ENCODE measurements at regions not wholly inside any gene's neighbourhood (a gene's known extent, or its start where the extent isn't known, plus 50 kb on each side); places are given as distances from the start of the nearest gene placed in this dataset.
A peak's percentile ranks its signal among the peaks of the same experiment; 100 is the strongest.
"Not testable (repeated sequence)": the region's sequence is repeated elsewhere in the genome, so short reads cannot be mapped to it uniquely, and the experiment has no call there.

DNA sequence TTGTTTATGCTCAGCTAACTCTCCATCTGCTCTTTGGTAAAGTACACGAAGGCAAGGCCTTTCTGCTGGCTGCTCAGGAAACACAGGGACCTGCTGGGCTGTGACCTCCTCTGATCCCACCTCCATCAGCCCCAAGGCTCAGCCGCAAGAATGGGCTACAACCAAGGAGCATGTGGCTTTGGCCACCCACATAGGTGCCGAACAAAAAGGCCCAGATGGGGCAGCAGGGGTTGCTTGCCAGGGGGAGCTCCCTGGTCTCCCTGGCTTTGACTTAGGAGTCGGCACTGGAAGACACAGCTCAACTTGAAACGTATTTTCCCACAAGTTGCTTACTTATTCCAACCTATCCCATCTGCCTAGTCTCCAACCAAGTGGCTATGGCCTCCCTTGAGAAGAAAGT, 461.1 kb downstream of the ICE1 start:
- DNase-seq (ENCODE audit: low read depth), result no peak

DNA sequence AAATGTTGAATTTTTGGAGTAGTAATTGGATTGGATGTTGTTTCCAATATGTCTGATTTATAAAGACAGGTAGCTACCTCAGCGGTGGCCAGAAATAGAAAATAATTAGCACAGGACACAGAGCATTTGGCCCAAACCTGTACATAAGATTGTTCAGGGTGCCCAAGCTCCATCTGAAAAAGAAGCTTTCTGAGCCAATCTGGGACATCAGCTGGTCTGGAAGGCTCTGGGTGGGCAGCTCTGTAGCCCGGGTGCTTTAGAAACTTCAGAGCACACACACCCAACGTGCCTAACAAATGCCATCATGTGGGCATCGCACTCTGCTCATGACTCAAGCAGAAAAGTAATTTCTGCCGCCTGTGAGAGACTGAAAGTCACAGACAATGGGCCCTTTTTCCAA, 460.7 kb downstream of the ICE1 start:
- no peak for DNase-seq (ENCODE audit: low read depth)

DNA sequence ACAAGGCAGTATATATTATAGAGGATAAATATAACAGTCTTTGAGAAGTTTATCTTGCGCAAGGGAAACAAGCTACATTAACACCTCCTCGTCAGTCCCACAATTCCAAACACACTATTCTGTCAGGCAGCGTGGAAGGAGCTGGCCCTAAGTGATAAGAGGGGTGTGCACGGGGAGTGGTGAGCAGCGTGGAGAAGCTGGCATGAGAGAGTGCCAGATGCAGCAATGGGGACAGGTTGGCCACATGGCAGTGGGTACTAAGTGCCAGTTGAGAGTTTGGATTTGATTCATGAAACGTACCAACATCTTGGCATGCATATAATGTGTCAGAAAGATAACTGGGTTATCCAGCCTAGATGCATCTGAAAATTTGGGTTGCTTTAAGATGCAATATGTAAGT, 460.2 kb downstream of the ICE1 start:
- DNase-seq (ENCODE audit: low read depth), result no peak

DNA sequence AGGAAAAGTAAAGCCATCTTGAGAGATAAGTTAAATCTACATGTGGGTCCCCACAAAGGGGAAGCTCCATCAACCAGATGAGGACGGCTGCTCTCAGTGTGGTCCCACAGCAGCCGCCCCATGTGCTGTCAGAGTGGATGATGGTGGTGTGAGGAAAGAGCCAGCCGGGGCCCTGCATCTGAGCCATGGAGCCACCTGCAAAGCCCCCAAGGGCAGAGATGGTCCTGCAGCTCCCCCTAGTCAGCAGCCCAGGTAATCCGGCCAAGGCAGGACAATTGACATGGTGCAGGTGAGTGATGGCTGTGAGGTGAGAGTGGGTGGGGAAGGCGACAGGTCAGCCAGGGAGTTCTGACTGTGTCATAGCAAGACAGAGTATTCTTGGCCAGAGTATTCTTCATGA, 458.8 kb downstream of the ICE1 start:
- DNase-seq (ENCODE audit: low read depth), result no peak

DNA sequence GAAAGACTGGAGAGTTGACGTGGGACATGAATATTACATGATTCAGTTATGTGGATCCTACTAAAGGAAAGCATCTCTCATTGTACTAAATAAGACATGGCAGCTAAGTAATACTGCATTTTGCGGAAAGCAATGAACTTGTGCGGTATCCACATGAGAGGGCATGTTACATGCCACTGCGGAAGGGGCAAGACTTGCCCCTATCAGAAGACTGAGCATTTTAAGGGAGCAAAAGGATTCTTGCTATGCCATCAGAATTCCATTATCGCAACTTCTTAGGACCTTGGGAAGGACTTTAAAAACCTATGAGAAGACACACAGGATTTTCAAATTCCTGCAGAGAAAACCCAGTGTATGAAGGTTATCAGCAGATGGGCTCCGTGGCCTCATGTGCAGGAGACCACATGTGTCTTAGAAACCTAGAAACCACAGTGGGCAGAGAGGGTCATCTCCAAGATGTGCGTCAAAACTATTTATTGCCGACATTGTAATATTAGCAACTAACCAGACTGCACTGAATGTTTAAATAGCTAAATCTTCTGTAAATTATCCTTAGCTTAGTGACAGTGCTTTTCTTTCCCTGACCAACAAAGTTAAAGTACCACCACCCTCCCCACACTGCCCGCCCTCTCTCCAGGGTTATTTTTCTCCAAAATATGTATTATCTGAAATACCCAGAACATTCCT, 457.7 kb downstream of the ICE1 start:
- DNase-seq (ENCODE audit: low read depth), result no peak

DNA sequence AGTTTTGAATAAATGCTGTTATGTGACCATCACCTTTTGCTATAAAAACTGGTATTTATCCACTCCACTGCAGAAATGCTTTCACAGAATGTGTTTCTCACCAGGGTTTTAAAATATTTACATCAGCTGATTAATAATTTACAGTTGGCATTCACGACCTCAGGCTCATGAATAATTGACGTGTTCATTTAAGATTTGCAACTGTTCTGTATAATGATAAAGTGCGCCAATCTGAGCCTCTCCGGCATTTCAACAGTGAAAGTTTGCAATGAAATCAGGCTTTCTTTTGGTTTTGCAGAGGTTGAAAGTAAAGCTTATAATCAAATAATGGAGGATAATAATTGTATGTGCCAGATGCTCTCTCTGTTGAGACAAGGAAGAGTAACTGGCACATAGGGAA, 434.9 kb downstream of the ICE1 start:
- no peak for DNase-seq (ENCODE audit: low read depth)

DNA sequence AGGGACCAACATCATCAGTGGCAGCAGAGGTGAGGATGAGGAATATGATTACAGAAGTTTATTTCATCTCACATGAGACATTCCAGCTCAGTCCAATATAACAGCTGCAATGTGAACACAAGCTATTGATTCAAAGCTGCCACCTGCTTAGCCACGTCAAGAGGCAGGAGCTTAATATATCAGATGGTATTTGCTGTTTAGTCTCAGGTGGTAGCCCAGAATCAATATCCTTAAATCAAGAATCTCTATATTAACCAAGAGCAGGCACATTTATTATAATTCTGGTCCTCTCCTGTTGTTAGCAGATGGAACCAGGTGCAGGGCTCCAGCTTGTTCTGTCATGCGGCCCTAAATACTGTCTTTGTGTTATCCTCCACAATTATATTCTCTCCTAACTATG, 431.6 kb downstream of the ICE1 start:
- DNase-seq (ENCODE audit: low read depth), result no peak

DNA sequence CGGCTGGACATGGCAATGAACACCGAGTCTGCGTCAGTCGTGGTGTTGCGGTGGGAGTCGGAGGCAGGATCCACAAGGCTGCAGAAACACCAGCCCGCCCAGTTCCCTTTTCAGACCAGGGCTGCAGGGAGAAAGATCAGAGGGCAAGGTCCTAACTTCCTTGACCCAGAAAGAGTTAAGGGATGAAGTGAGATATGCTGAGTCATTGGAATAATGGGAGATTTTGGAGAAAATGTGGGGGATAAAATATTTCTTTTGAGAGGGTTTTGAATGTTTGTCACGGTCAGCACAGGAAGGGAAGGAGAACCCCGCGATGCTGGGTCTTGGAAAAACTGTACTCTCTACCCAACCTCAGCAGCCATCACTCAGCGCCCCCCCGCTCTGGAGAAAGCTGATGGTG, 416.0 kb downstream of the ICE1 start:
- no peak for DNase-seq (ENCODE audit: low read depth)

DNA sequence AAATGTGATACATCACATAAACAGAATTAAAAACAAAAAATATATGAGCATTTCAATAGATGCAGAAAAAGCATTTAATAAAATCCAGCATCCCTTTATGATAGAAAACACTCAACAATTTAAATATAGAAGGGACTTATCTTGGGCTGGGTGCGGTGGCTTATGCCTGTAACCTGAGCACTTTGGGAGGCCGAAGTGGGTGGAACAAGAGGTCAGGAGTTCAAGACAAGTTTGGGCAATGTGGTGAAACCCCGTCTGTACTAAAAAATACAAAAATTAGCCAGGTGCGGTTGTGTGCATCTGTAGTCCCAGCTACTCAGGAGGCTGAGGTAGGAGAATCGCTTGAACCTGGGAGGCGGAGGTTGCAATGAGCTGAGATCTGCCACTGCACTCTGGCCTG, 409.1 kb downstream of the ICE1 start:
- not testable (repeated sequence) for DNase-seq (ENCODE audit: low read depth)

DNA sequence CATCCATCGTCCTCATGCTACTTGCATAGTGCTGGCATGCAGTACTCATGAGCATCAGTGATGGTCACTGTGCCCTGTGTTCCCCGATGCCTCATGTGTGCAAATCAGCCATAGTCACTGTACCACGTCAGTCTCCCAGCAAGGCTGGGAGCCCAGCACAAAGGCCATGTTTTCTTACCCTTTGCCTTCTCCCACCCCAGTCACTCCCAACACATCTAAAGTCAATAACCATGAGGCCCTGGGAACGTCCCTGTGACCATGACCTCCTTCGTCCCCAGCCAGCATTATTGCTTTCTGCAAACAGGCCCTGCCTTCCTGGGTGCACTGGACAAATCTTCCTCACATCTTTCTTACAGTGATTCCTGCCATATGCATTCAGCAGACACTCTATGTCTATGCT, 406.1 kb downstream of the ICE1 start:
- DNase-seq (ENCODE audit: low read depth), result no peak

DNA sequence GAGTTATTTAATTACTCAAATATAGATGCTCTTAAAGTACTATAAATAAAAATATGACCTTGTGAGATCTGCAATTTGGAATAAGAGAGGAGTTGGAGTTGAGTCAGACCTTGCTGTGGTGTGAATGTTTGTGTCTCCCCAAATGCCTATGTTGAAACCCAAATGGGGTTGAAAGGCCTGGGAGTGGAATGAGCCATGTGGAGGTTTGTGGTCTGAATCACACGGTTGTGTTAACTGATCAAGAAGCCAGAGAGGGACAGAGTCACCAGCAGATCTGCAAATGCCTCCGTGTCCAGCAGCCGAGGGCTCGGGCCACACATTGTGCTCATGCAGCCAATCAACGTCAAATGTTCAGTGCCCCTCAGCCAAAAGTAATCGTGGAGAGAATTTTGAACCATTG, 404.4 kb downstream of the ICE1 start:
- peak; percentile 38 for DNase-seq (ENCODE audit: low read depth)

DNA sequence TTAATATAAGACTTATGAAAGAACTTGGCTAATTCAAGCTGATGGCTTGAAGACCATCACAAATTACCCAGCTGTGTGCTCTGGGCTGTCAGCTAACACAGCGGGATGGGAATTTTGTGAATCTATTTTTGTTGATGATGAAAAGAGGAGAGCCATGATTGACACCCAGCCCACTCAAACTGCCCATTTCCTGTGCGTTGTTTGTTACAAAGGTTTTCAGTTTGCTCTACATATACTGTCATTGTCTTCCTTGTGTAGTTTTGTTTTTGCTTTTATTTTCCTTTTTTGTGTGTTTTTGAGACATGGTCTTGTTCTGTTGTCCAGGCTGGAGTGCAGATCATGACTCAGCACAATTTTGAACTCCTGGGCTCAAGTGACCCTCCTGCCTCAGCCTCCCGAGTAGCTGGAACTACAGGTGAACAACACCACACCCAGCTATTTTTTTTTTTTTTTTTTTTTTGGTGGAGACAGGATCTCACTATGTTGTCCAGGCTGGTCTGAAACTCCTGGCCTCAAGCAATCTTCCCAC, 400.3 kb downstream of the ICE1 start:
- DNase-seq (ENCODE audit: low read depth), result no peak

DNA sequence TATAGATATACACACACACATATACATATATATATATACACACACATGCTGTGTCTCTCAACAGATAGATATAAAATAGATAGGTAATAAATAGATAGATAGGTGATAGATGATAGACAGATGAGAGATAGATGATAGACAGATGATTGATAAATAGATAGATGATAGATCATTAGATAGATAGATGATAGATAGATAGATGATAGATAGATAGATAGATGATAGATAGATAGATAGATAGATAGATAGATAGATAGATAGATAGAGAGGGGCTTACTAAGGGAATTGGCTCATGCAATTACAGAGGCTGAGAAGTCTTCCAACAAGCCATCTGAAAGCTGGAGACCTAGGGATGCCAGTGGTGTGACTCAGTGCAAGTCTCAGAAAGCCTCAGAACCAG, 394.5 kb downstream of the ICE1 start:
- no peak for DNase-seq (ENCODE audit: low read depth)

DNA sequence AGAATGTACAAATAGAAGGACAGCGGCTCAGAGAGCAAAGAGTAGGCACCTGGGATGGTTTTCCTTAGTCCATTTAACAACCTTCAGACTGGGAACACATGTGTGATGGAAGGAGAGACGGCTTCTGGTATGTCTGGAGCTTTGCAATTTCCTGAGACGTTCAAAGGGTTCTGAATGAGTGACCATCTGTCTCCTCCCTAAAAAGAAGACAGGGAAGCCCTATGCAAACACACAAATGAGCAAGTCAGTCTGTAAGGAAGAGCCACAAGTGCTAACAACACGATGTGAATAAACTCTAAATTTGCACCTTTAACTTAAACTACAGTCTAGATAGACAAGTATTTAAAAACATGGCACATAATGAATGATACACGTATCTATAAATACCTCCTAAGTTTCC, 391.0 kb downstream of the ICE1 start:
- no peak for DNase-seq (ENCODE audit: low read depth)

DNA sequence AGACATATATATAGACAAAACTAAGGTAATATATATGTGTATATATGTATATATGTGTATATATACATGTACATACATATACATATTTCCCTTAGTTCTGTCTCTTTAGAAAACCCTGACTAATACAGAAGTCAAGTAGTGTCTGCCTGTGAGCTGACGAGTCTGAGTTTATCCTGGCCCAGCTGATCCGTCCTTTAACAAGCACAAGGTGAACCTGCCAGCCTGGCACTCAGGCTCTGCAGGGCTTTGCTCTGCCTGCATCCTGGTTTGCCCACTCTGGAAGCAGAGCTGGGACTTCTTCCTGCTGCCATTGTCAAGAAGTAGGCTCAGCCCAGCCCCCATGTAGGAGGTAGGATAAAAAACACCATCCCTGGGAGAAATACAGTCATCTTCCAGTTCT, 388.0 kb downstream of the ICE1 start:
- DNase-seq (ENCODE audit: low read depth), result no peak

DNA sequence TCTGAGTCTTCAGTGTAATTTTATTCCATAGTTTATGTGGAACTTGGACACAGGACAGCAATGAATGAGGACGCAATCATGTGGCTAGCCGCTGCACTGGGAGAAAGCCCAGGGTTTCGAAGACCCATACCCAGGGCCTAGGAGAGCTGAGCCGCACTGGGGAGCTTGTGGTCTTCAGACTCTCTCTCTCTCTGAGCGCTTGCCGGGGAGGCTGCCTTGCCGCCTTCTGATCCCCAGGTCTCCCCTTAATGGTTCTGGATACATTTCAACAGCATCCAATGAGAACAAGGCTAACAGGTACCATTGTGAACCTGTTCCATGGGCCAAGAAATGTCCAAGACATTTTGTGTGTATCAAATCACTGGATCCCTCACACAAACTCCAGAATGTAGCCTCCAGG, 383.4 kb downstream of the ICE1 start:
- DNase-seq (ENCODE audit: low read depth), result no peak

DNA sequence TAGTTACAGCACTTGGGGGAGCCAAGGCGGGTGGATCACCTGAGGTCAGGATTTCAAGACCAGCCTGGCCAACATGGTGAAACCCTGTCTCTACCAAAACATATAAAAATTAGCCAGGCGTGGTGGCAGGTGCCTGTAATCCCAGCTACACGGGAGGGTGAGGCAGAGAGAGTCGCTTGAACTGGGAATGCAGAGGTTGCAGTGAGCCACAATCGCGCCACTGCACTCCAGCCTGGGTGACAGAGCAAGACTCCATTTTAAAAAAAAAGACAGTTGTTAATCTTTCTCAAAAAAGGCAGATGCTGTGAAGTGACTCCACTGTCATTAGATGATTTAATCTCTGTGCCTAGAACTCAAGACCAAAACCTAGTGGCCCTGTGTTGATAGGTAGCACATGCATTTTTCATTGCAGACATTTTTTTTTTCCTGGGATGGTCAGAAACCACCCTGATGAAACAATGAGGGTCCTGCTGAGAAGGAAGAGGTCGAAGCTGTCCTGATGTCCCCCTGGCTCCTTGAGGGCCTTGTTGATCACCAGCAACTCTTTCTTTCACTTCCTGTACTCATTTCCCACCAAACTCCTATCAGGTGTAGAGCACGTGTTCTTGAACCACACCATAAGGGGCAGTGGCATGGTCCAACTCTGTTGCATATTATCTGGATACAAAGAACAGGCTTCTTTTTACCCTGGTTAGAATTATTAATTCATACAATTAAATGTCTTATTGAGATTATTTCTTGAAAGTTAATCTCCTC, 382.2 kb downstream of the ICE1 start:
- no peak for DNase-seq (ENCODE audit: low read depth)

DNA sequence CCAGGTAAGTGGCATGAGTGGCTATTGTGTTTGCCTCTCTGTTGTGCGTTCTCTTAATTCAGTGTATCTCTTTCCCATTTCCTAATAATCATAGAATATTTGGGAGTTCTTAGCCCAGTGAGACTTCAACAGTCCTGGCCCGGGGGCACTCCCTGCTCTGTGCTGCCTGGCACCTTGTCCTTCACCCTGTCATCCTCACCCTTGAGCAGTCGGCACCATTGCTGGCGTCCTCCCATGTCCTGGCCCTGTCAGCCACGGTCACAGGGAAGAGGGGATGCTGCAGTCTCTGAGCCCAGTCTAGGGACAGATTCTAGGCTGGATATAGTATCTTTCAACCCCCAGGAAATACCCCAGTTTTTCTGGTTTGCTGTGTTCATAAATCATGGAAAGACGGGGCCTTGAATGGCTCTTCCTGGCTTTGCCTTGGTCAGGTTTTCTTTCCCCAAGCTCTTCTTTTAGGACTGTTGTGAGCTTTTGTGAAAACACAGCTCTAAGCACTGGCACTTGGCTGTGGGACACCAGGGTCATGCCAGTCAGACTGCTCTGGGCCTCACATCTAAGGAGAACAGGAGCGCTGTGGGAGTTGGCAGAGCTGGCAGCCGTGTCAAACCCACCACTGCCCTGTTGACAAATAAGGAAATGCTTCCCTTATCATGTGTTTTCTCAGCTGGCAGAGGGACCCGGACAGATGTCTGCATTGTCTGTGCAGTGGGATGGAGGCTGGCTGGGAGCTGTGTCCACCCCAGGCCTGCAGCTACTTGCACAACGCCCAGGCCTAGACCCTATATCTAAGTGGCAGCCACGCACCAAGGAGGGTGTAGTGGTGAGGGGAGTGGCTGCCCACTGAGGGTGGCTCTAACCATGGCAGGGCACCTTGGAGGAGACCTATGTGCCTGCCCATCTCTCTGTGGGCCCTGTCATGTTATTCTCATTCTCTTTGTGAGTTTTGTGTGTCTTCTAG, 378.6 kb downstream of the ICE1 start:
- no peak for DNase-seq (ENCODE audit: low read depth)

DNA sequence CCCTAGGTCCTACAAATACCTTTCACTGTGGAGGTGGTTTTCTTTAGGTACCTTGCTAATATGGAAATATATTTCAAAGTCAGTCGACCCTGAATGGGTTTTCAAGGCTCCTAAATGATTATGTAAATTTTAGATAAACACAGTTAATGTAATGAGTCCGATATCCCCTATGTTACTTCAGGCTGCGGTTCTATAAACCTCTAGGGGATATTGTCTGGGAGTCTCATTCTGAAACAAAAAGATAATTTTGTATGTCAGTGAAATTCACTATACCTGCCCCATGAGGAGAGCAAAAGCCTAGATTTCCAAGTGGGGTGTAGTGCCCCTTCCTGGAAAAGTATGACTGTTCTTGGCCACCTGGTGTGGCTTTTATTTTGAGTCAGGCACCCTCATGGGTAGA, 377.3 kb downstream of the ICE1 start:
- no peak for DNase-seq (ENCODE audit: low read depth)

DNA sequence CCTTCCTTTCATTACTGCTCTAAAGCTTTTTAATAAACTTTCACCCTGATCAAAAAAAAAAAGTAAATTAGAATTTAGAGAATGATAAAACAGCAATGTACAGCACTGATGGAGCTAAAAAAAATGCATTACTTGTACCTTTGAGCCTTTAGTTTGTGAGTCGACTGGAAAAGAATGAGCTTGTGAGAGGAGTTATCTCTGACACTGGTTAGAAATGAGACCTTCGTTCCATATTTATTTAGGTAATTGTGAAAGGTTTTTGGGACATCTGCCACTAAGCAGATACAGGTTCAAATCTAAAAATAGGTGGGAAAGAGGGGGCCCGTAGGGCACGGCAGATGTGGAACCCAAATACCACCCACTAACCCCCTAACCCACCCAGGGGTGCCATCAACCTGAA, 376.8 kb downstream of the ICE1 start:
- no peak for DNase-seq (ENCODE audit: low read depth)

DNA sequence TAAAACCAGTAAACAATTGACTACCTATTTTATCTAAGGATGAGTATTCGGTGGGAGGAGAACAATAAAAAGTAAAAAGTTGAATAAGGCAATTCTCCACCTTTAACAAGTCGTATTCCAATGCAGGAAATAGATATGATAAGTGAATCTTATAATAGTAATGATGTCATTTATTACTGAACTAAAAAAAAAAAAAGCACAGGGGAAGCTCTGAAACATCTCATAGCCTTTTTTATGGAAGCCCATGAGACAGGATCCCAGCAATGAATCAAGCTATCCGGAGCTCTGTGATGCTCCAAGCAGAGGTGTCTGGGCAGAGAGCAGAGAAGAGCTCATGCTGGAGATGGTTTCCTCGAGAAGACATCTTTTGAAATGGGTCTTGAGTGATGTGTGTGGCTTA, 376.0 kb downstream of the ICE1 start:
- no peak for DNase-seq (ENCODE audit: low read depth)

DNA sequence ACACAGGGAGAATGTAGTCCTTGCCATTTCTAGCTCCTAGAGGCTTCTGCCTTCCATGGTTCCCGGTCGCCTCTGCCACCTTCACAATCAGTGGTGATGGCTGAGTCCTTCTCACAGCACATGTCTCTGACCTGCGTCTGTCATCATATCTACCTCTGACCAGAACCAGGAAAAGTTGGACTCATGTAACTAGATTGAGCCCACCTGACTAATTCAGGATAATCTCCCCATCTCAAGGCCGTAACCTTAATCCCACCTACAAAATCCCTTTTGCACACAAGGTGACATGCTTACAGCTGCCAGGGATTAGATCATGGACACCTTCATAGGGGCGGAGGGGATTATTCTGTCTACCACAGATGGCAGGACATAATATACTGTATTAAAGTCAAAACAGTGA, 375.6 kb downstream of the ICE1 start:
- no peak for DNase-seq (ENCODE audit: low read depth)
